GM18870 (cell line): ENCODE measurements at regions not wholly inside any gene's neighbourhood (a gene's known extent, or its start where the extent isn't known, plus 50 kb on each side); places are given as distances from the start of the nearest gene placed in this dataset.
"Not testable (repeated sequence)": the region's sequence is repeated elsewhere in the genome, so short reads cannot be mapped to it uniquely, and the experiment has no call there.

Experiments used
- ATAC-seq: cut with Tn5 transposase; IDR thresholded peaks from one replicate; pipeline ENCODE4 v1.9.1; 2021; ENCODE audit warnings: moderate library complexity; ENCODE audit not compliant: unreplicated experiment

GRCh38 chr6:22738194-22738593 is 168.8 kb downstream of the HDGFL1 start:
- ATAC-seq = no peak

DNA sequence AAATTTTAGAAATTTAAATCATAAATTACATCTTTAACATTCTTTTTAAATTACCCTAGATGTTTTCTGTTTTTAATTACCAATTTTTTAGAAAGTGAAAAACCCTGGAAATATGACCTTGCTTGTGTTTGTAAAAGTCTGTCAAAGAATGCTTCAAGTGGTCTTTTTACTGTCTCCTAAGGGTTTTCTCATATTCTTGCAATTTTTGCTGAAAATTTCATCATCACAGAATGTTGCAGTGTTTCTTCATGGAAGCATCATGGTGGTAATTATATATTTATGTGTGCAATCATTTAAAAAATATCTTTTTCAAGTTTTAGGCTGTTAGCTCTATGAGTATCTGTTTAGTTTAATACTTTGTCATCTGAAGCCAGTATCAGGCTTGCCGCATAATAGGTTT is 178.2 kb downstream of the HDGFL1 start:
- no peak for ATAC-seq

GRCh38 chr6:22748681-22749080 is 179.3 kb downstream of the HDGFL1 start:
- no peak for ATAC-seq

GRCh38 chr6:22749696-22750095 is 180.3 kb downstream of the HDGFL1 start:
- no peak for ATAC-seq

GRCh38 chr6:22751223-22751622 is 181.9 kb downstream of the HDGFL1 start:
- ATAC-seq = no peak

DNA sequence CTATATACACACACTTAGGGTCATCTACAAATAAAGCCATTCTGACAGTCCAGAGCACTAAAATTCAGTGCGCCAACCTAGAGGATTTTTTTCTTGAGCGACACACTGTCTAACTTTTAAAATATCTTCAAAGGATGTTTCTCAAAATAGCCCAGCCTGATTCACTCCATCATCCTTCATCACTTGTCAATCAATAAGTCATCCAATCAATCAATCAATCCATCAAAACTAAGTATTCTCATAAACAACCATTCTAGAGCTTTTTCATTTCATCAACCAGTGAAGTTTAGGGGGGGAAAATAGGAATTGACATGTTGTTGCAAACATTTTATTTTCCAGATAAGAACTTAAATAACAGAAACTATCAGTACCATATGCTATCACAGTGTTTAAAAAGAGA is 183.2 kb downstream of the HDGFL1 start:
- ATAC-seq = no peak

DNA sequence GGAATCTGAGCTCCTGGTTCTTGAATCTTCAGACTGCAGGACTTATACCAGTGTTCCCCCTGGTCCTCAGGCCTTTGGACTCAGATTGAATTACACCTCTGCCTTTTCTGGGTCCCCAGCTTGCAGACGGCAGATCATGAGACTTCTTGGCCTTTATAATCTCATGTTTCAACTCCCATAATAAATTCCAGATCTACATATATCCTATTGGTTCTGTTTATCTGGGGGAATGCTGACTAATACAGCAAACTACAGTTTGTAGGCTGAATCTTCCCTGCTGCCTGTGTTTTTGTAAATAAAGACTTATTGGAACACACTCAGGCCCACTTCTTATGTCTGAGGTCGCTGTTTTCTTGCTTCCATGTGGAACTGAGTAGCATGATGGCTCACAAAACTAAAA is 184.7 kb downstream of the HDGFL1 start:
- no peak for ATAC-seq

- ATAC-seq = no peak
These were observed 186.2 kb downstream of the HDGFL1 start for GRCh38 chr6:22755605-22756004.

GRCh38 chr6:22756365-22756764 is 187.0 kb downstream of the HDGFL1 start:
- ATAC-seq = no peak

- ATAC-seq = no peak
These were observed 195.1 kb downstream of the HDGFL1 start for GRCh38 chr6:22764496-22764895.

DNA sequence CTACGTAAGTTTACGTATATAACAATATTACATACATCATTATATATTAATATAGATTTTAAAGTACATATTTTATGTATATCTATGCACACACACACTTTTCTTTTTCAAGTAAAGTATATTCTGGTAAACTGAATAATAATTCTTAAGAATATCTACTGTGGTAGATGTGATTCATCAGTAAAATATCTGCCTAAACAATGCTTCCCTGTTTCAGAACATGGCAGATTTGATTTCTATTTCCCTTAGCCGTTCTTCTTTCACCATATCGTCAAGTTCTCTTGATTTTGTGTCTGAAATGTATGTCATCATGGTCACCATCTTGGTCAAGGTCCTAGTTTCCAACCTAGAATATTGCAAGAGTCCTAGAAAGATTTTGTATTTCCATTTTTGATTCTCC is 195.6 kb downstream of the HDGFL1 start:
- no peak for ATAC-seq

- ATAC-seq = no peak
These were observed 197.6 kb downstream of the HDGFL1 start for GRCh38 chr6:22766979-22767378.

- ATAC-seq = no peak
These were observed 200.7 kb downstream of the HDGFL1 start for GRCh38 chr6:22770054-22770453.

GRCh38 chr6:22774129-22774528 is 204.8 kb downstream of the HDGFL1 start:
- ATAC-seq = no peak

- ATAC-seq = not testable (repeated sequence)
These were observed 209.1 kb downstream of the HDGFL1 start for GRCh38 chr6:22778438-22778837.

GRCh38 chr6:22779062-22779461 is 209.7 kb downstream of the HDGFL1 start:
- no peak for ATAC-seq

DNA sequence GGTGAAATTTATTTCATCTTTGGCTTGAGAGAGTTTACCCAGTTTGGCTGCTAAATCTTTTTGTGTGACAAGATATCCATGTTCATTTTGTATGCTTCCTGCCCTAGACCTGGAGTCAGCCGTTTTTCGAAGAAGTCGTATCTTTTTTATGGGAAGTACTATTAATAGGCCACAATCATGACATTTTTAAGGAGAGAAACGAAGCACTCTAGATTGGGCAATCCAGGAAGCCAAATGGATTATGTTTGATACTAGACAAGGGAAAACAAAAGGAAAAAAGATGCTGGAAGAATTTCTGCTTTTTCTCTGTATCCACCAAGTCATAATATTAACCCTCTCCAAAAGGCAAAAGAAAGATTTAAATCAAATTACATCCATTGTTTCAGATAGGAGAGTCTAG is 214.6 kb downstream of the HDGFL1 start:
- ATAC-seq = no peak

DNA sequence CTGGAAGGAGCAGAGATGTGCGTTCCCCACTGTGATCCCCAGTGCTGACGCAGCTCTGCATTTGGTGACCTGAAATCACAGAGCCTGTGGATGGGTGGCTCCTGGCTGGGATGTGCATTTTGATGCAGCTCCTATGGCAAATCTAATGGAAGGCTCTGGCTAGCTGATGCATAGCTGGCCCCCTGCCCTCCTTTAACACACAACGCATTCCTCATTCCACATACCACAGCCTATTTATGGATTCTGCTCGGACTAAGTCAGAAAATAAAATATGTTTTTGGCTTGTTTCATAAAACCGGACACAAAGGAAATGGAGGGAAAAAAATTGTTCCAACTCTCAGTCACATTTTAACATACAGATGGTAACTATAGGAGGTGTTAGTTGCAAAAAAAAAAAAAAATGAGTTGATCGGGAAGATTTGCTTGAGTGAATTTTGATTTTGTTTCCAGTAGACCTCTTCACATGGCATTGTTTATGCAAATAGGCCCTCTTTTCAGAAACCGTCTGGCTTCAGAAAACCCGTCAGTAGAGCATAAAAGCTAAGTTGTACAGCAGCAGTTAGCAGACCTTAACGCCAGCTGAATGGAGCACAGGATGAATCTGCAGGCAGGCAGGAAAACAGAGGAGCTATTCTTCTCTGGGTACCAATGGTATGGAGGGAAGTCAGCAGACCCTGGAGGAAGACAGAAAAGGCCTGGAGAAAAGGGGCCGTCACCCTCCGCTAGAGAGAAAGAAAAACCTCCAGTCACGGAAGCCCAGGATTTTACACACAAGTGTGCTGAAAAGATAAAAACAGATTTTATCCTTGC is 215.4 kb downstream of the HDGFL1 start:
- no peak for ATAC-seq

DNA sequence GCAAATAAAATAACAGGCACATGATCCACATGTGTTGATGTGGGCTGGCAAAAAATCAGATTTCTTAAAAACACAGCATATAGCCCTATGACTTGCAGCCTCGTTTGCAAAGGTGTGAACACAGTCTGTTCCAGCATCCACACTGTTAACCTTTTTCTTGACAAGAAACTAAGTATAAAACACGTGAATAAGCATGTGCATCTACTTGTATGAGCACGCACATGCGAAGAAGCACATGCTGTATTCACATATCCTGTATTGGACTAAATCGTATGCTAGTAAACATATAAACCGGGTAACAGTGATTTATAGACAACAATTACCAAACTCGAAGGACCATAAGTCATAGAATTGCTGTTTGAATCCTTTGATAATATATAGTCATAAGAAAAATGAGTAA is 218.7 kb downstream of the HDGFL1 start:
- no peak for ATAC-seq

GRCh38 chr6:22789315-22789714 is 219.9 kb downstream of the HDGFL1 start:
- ATAC-seq = no peak

DNA sequence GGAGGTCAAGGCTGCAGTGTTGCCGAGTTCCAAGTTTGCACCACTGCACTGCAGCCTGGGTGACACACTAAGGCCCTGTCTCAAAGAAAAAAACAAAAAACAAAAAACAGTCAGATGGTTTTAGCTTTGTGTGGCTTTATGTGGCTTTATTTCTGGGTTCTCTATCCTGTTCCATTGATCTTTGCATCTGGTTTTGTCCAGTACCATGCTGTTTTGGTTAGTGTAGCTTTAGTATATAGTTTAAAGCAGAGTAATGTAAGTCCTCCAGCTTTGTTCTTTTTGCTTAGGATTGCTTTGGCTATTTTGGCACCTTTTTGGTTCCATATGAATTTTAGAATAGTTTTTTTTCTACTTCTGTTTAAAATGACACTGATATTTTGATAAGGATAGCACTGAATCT is 225.5 kb downstream of the HDGFL1 start:
- no peak for ATAC-seq

GRCh38 chr6:22800451-22800850 is 231.1 kb downstream of the HDGFL1 start:
- no peak for ATAC-seq

GRCh38 chr6:22801831-22802230 is 232.5 kb downstream of the HDGFL1 start:
- no peak for ATAC-seq
